ENCODE measurements at regions not wholly inside any gene's neighbourhood (a gene's known extent, or its start where the extent isn't known, plus 50 kb on each side); places are given as distances from the start of the nearest gene placed in this dataset.
A peak's percentile ranks its signal among the peaks of the same experiment; 100 is the strongest.

DNA sequence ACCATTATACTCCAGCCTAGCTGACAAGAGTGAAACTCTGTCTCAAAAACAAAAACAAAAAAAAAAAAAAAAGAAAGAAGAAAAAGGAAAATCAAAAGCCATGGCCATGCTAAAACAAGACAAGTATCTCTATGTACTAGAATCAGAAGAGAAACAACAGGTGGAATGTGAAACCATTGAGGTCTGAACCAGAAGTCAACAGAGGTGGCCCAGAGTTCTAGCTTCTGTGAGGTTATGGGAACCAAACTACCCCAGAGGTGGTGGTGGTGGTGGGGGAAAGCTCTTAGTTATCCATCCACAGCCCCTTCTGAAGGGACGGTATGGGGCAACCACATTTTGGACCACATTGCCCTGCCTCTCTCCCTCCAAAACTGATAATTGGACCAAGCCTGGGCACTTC, 59.5 kb upstream of the ZNF366 start:
- H3K4me3 ChIP-seq (ENCODE audit: low read depth, low read length), result no peak overlapping the region

GRCh38 chr5:72565513-72566289, 58.5 kb upstream of the ZNF366 start:
- H3K36me3 ChIP-seq (replicated peaks), result no peaks in the 10 kb centered on the region
- no peak for TF ChIP-seq CTCF (IDR thresholded peaks at IDR 0.05; ENCODE audit: low read depth, low read length, missing control alignments)
- no peak for DNase-seq
- H3K4me3 ChIP-seq (ENCODE audit: low read depth, low read length), result no peak overlapping the region
- no peak overlapping the region for H3K27ac ChIP-seq
- in situ Hi-C loops (cut with HindIII; ENCODE audit: low pct_ligation_motif_present, low sequenced_read_pairs), result no loop called here
- no peaks in the 10 kb centered on the region for H3K27me3 ChIP-seq (replicated peaks)

More for the DNA sequence above, 59.5 kb upstream of the ZNF366 start:
- no peaks in the 10 kb centered on the region for H3K27me3 ChIP-seq (replicated peaks)
- H3K36me3 ChIP-seq (replicated peaks), result no peaks in the 10 kb centered on the region
- H3K27ac ChIP-seq, result no peak overlapping the region
- in situ Hi-C loops (cut with HindIII; ENCODE audit: low pct_ligation_motif_present, low sequenced_read_pairs), result no loop called here
- no peak for DNase-seq
- TF ChIP-seq CTCF (IDR thresholded peaks at IDR 0.05; ENCODE audit: low read depth, low read length, missing control alignments), result no peak

GRCh38 chr5:72562717-72563116, 55.5 kb upstream of the ZNF366 start:
- in situ Hi-C loops (cut with HindIII; ENCODE audit: low pct_ligation_motif_present, low sequenced_read_pairs), result no loop called here
- no peak for TF ChIP-seq CTCF (IDR thresholded peaks at IDR 0.05; ENCODE audit: low read depth, low read length, missing control alignments)

GRCh38 chr5:72561148-72561972, 54.1 kb upstream of the ZNF366 start:
- H3K4me3 ChIP-seq (ENCODE audit: low read depth, low read length), result no peak overlapping the region
- H3K36me3 ChIP-seq (replicated peaks), result no peaks in the 10 kb centered on the region
- no peak for DNase-seq
- no peaks in the 10 kb centered on the region for H3K27me3 ChIP-seq (replicated peaks)
- in situ Hi-C loops (cut with HindIII; ENCODE audit: low pct_ligation_motif_present, low sequenced_read_pairs), result no loop called here
- no peak for TF ChIP-seq CTCF (IDR thresholded peaks at IDR 0.05; ENCODE audit: low read depth, low read length, missing control alignments)
- H3K27ac ChIP-seq, result no peak overlapping the region

More at GRCh38 chr5:72562717-72563116, 55.5 kb upstream of the ZNF366 start:
- Histone ChIP-seq H3K27ac (no peak overlapping the region), H3K4me3 (ENCODE audit: low read depth, low read length) (no peak overlapping the region), H3K36me3 (replicated peaks) (no peaks in the 10 kb centered on the region), H3K27me3 (replicated peaks) (no peaks in the 10 kb centered on the region)
- no peak for DNase-seq

GRCh38 chr5:72559866-72560766, 52.9 kb upstream of the ZNF366 start:
- in situ Hi-C loops (cut with HindIII; ENCODE audit: low pct_ligation_motif_present, low sequenced_read_pairs), result no loop called here
- no peak overlapping the region for H3K4me3 ChIP-seq (ENCODE audit: low read depth, low read length)
- TF ChIP-seq CTCF (IDR thresholded peaks at IDR 0.05; ENCODE audit: low read depth, low read length, missing control alignments), result peak; percentile 2
- no peaks in the 10 kb centered on the region for H3K27me3 ChIP-seq (replicated peaks)
- no peaks in the 10 kb centered on the region for H3K36me3 ChIP-seq (replicated peaks)
- DNase-seq, result no peak
- no peak overlapping the region for H3K27ac ChIP-seq

All from brain microvascular endothelial cell (primary cell).